ENCODE measurements at regions not wholly inside any gene's neighbourhood (a gene's known extent, or its start where the extent isn't known, plus 50 kb on each side); places are given as distances from the start of the nearest gene placed in this dataset.
"Not testable (repeated sequence)": the region's sequence is repeated elsewhere in the genome, so short reads cannot be mapped to it uniquely, and the experiment has no call there.

GRCh38 chr4:174012886-174013259 lies 270.6 kb downstream of the FBXO8 start:
- DNase-seq (ENCODE audit: extremely low read depth in 1 of 2, low read depth in 1 of 2), result no peak

GRCh38 chr4:174012135-174012885 lies 271.2 kb downstream of the FBXO8 start:
- no peak for DNase-seq (ENCODE audit: extremely low read depth in 1 of 2, low read depth in 1 of 2)

DNA sequence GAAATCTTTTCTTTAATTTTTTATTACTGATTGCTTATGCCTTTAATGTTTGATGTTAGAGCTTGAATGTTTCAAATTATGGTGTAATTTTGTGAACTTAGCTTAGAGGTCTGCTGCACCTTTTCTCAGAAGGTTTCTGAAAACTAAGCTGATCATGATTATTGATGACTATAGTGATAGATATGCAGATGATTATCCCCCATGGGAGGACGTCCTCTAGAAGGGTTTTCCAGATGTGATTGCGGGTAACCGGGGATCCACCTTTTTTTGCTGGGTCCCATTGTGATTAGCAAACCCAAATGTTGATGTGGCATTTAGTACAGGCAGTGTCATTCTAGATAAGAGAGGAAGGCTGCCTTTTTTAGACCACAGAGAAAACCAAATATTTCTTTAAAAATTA lies 272.9 kb downstream of the FBXO8 start:
- DNase-seq (ENCODE audit: extremely low read depth in 1 of 2, low read depth in 1 of 2), result no peak

GRCh38 chr4:174009686-174010451 lies 273.6 kb downstream of the FBXO8 start:
- no peak for DNase-seq (ENCODE audit: extremely low read depth in 1 of 2, low read depth in 1 of 2)

DNA sequence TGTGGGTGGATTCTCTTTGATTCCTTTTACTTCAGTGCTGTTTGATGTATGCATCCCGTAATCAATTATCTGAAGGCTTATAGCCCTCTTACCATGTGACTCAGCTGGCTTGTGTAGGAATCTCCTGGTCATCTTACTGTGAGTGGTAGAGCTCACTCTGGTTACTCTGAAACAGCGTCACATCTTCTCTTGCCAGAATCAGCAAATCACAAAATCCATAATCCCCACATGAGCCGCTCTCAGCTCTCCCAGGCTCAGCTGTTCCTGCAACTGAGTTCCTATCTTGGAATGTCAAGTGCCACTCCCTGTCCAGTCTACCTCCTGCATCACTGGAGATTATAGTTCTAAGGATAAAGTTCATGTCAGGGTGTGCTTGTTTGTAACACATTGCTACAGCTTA lies 278.0 kb downstream of the FBXO8 start:
- no peak for DNase-seq (ENCODE audit: extremely low read depth in 1 of 2, low read depth in 1 of 2)

- no peak for DNase-seq (ENCODE audit: extremely low read depth in 1 of 2, low read depth in 1 of 2)
Measured at GRCh38 chr4:173998471-173999144, 284.9 kb downstream of the FBXO8 start.

GRCh38 chr4:173995779-173996178 lies 287.7 kb downstream of the FBXO8 start:
- DNase-seq (ENCODE audit: extremely low read depth in 1 of 2, low read depth in 1 of 2), result not testable (repeated sequence)

DNA sequence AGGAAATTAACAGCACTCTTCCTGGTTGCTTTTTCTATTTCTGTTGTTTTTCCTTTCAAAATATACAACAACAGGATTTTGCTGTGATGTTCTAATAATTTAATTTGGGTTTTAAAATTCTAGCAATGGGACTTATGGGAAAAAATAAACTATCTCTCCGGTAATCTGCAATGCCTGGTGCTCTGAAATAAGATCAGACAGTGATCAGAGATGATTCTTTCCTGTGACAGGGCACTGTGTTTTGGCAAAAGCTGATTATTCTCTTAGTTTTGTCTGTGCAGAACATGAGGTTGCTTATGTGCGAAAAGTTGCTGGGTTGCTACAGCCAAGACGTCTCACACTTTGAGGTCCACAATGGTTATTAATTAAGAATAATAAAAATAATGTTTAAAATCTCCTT lies 291.7 kb downstream of the FBXO8 start:
- DNase-seq (ENCODE audit: extremely low read depth in 1 of 2, low read depth in 1 of 2), result no peak

DNA sequence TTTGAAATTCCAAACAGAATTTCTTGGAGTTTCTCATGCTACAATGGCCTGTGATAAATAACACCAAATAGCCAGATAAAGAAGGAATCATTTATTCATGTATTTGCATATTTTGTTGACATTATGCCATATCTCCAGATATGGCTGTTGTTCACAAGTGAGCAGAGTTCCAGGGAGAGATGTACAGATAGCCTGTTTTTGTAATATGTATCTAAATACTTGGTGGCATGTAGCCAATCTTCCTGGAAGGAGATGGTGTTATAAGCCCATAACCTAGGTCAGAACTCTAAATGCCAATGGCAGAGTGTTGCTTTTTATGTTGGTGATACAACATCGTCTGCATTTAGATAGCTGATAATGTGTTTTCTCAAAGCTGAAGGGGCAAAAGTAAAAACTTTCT lies 292.2 kb downstream of the FBXO8 start:
- DNase-seq (ENCODE audit: extremely low read depth in 1 of 2, low read depth in 1 of 2), result no peak

DNA sequence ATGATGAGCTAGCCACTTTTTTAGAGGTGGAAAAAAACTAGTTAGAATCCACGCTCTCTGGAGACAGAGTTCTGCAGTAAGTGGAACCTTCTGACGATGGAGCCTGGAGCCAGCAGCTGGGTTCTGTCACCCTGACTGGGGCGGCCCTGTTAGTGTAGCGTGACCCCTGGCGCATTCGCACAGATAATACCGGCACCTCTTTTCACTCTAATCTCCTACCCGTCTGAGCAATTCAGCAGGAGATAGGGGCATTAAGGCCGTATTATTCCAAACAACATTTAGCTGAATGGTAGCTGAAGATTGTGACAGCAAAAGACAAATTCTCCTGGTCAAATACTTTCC lies 292.6 kb downstream of the FBXO8 start:
- no peak for DNase-seq (ENCODE audit: extremely low read depth in 1 of 2, low read depth in 1 of 2)

DNA sequence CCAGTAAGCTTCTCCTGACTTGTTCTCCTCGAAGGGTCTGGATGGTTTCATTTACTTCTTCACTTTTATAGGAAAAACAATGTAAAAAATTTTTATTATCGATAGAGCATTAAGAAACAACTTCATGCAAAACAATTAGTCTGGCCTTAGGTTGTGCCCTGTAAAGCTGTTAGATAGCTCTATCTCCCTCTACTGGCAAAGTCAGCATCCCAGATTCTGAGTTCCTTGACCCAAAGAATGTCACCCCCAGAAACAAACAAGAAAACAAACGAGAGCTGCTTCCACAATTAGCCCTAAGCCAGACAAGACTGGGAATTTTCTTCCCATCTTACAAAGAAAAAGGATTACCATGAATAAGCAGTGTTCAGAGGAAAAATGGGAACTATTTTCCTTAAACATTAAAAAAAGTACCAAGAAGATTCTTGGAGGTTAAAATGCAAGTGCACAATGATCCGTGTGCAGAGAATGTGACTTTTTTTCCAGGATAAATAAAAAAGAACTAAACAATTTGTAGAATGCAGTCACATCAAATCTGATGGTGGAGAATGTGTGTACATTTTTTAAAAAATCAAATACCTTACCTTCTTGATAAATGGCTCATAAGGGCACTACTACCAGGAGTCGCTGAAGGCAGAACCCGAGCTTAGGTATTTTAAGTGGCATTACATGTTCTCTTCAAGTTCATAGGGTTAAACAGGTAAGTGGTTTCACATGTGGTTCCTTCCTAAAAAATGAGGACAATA lies 293.2 kb downstream of the FBXO8 start:
- no peak for DNase-seq (ENCODE audit: extremely low read depth in 1 of 2, low read depth in 1 of 2)

DNA sequence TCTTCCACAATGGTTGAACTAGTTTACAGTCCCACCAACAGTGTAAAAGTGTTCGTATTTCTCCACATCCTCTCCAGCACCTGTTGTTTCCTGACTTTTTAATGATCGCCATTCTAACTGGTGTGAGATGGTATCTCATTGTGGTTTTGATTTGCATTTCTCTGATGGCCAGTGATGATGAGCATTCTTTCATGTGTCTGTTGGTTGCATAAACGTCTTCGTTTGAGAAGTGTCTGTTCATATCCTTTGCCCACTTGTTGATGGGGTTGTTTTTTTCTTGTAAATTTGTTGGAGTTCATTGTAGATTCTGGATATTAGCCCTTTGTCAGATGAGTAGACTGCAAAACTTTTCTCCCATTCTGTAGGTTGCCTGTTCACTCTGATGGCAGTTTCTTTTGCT lies 319.9 kb downstream of the FBXO8 start:
- DNase-seq (ENCODE audit: extremely low read depth in 1 of 2, low read depth in 1 of 2), result not testable (repeated sequence)

GRCh38 chr4:173960398-173960797 lies 323.1 kb downstream of the FBXO8 start:
- DNase-seq (ENCODE audit: extremely low read depth in 1 of 2, low read depth in 1 of 2), result no peak

DNA sequence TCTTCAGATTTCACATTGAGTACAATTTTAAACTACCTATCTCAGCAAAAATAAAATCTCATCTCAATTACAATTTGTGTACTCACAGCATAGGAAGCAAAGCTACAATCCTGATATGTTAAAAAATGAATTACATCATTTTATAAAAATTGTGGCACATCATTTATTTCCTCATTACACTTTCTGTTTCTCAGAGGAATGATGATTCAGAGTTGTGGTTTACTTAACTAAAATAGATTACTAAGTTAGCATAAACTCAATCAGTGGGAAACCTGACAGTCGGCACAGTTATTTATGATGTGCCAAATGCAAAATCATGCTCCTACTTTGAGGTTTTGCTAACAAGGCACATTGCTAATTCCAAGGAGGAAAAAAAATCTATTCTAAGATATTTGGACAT lies 325.0 kb downstream of the FBXO8 start:
- no peak for DNase-seq (ENCODE audit: extremely low read depth in 1 of 2, low read depth in 1 of 2)

DNA sequence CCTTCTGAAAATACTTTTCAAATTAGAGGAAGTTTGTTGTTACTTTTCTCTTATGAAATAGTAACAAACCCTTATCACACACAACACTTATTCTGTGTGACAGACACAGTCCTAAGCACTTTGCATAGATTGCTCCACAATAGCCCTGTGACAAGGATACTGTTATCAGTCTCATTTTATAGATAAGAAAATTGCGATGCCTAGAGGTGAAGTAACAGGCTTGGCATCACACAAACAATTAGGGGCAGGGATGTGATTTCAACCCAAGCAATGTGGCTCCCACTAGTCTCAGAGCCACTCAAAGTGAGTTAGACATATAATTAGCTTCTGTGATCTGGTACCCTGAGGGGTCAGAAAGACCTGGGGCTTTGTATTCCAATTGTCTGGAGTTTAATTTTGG lies 339.9 kb downstream of the FBXO8 start:
- DNase-seq (ENCODE audit: extremely low read depth in 1 of 2, low read depth in 1 of 2), result no peak

DNA sequence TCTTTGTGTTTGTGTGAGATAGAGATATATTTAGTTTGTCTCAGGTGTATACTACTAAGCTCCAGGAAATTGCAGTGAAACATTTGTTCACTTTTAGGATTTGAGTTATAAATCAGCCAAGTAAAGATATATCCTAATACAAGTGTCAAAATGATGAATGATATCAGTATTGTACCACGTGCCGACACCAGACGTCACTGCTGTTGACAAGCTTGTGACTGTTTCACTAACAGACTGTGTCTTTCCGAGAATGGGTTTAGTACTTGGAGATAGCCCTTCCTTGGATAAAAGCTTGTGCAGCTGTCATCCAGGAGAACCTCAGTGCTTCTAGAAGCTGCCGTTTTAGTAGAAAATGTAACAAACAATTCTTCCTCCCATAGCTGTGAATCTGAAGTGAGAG lies 343.3 kb downstream of the FBXO8 start:
- no peak for DNase-seq (ENCODE audit: extremely low read depth in 1 of 2, low read depth in 1 of 2)

- no peak for DNase-seq (ENCODE audit: extremely low read depth in 1 of 2, low read depth in 1 of 2)
Measured at GRCh38 chr4:173937631-173938270, 345.7 kb downstream of the FBXO8 start.

DNA sequence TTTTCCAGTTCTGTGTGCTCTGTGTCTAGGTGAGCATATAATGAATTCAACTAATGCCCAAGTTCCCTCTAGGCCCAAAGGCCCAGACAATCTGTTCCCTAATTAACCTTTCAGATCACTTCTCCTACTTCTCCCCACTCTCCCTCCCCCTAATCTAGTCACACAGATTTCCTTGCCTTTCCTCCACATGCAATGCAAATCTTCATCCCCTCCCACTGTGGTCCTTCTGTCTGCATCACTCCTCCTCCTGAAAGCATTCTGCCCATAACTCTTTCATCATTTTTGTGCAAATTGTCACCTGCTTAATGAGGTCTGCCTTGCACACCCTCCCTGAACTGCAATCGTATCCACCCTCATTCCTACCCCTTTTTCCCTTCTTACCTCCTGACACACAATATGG lies 346.6 kb downstream of the FBXO8 start:
- no peak for DNase-seq (ENCODE audit: extremely low read depth in 1 of 2, low read depth in 1 of 2)

DNA sequence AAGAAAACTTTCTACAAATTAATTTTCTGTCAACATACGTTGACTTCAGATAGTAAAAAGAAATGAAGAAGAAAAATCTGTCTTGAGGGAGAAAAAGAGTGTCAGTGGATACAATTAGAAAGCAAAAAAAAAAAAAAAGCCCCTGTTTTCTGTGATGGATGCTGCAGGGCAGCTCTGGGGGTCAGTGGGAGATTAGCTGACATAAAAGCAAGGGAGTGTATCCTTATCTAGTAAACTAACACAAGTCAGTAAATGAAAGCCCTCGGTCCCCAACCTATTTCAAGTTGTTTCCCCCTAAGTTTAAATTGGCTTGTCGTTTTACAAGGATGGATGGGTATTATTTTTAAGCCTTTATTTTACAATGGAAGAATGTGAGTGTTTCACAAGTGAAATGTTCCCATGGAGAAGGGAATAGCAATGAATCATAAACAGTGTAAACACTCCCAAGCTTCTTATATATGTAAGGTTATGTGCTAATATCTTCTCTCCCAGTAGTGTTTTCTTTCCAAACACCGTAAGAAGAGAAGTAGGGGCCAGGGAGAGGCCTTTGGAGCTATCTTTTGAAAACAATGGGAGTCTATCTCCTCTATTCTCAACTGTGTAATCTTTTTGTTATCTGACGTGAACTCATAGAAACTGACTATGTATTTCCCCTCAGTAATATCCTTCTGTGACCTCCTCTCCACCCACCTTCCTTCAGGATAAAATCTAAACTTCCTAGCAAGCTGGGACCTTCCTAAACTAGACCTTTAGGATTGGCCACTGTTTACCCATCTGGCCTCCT lies 347.7 kb downstream of the FBXO8 start:
- no peak for DNase-seq (ENCODE audit: extremely low read depth in 1 of 2, low read depth in 1 of 2)
